GM20431 (cell line): ENCODE measurements at regions not wholly inside any gene's neighbourhood (a gene's known extent, or its start where the extent isn't known, plus 50 kb on each side); places are given as distances from the start of the nearest gene placed in this dataset.

Experiments
- in situ Hi-C: fragments of 300-500 bp; cut with MseI, MboI; formaldehyde crosslinking; loops from one replicate; pipeline ENCODE4 v1.15.0; 2020; ENCODE audit warnings: low sequenced_read_pairs; ENCODE audit not compliant: unreplicated experiment

- in situ Hi-C loops: no loop called here
These were observed 364.5 kb downstream of the MTX2 start for GRCh38 chr2:176633754-176634153.

- in situ Hi-C loops: no loop called here
These were observed 367.2 kb downstream of the MTX2 start for GRCh38 chr2:176636401-176636800.

GRCh38 chr2:176637142-176637485 is 367.9 kb downstream of the MTX2 start:
- in situ Hi-C loops: no loop called here

- in situ Hi-C loops: no loop called here
These were observed 368.4 kb downstream of the MTX2 start for GRCh38 chr2:176637486-176638166.

GRCh38 chr2:176638167-176639015 is 369.1 kb downstream of the MTX2 start:
- in situ Hi-C loops: no loop called here

GRCh38 chr2:176639016-176639343 is 369.7 kb downstream of the MTX2 start:
- in situ Hi-C loops: no loop called here

GRCh38 chr2:176639671-176640070 is 370.4 kb downstream of the MTX2 start:
- in situ Hi-C loops: loop anchor here (10.0 kb wide), 1 partner anchor 515 kb away; the partner anchor contains the start of genes HOXD8 and HOXD9

- in situ Hi-C loops: loop anchor here (10.0 kb wide), 1 partner anchor 517 kb away; the partner anchor contains the start of genes HOXD8 and HOXD9
These were observed 372.2 kb downstream of the MTX2 start for GRCh38 chr2:176641436-176641835.

- in situ Hi-C loops: loop anchor here (10.0 kb wide), 1 partner anchor 517 kb away; the partner anchor contains the start of genes HOXD8 and HOXD9
These were observed 372.8 kb downstream of the MTX2 start for GRCh38 chr2:176642074-176642473.

- in situ Hi-C loops: loop anchor here (10.0 kb wide), 1 partner anchor 519 kb away; the partner anchor contains the start of genes HOXD8 and HOXD9
These were observed 374.4 kb downstream of the MTX2 start for GRCh38 chr2:176643646-176644045.

- in situ Hi-C loops: loop anchor here (10.0 kb wide), 1 partner anchor 521 kb away; the partner anchor contains the start of genes HOXD8 and HOXD9
These were observed 376.3 kb downstream of the MTX2 start for GRCh38 chr2:176645494-176645893.

GRCh38 chr2:176646033-176646615 is 376.9 kb downstream of the MTX2 start:
- in situ Hi-C loops: loop anchor here (10.0 kb wide), 1 partner anchor 521 kb away; the partner anchor contains the start of genes HOXD8 and HOXD9

- in situ Hi-C loops: loop anchor here (10.0 kb wide), 1 partner anchor 523 kb away; the partner anchor contains the start of genes HOXD8 and HOXD9
These were observed 378.3 kb downstream of the MTX2 start for GRCh38 chr2:176647325-176648165.

- in situ Hi-C loops: loop anchor here (10.0 kb wide), 1 partner anchor 524 kb away; the partner anchor contains the start of genes HOXD8 and HOXD9
These were observed 379.6 kb downstream of the MTX2 start for GRCh38 chr2:176648700-176649297.

GRCh38 chr2:176650104-176650837 is 381.0 kb downstream of the MTX2 start:
- in situ Hi-C loops: loop anchor here (25.0 kb wide), 1 partner anchor 487 kb away; no protein-coding TSS in a partner anchor

GRCh38 chr2:176650838-176651555 is 381.8 kb downstream of the MTX2 start:
- in situ Hi-C loops: loop anchor here (25.0 kb wide), 1 partner anchor 486 kb away; no protein-coding TSS in a partner anchor

GRCh38 chr2:176652300-176653182 is 383.3 kb downstream of the MTX2 start:
- in situ Hi-C loops: loop anchor here (25.0 kb wide), 1 partner anchor 485 kb away; no protein-coding TSS in a partner anchor
